HL-60 (cell line): ENCODE measurements at regions not wholly inside any gene's neighbourhood (a gene's known extent, or its start where the extent isn't known, plus 50 kb on each side); places are given as distances from the start of the nearest gene placed in this dataset.

Experiments
- DNase-seq, 2 experiments: peaks; one replicate each; pipeline ENCODE4 v3.0.0-alpha.2; 2010 to 2020; ENCODE audit warnings: low read depth in 1 of 2, low spot score in 1 of 2
- H3K27ac ChIP-seq: fragments of 250-450 bp; sonication (Bioruptor Pico); replicated peaks from 2 replicates; pipeline ENCODE4 v1.5.1; 2020; ENCODE audit warnings: mild to moderate bottlenecking, moderate library complexity
- H3K27me3 ChIP-seq: fragments of 250-450 bp; sonication (Bioruptor Pico); 2 replicates; pipeline ENCODE4 v1.5.1; 2021; ENCODE audit warnings: mild to moderate bottlenecking, moderate library complexity; ENCODE audit not compliant: insufficient read depth, poor library complexity, severe bottlenecking
- H3K4me3 ChIP-seq: replicated peaks from 2 replicates; pipeline ENCODE4 v1.5.1; 2011; ENCODE audit warnings: mild to moderate bottlenecking, control low read depth, low read length; ENCODE audit not compliant: insufficient read depth
- CTCF ChIP-seq: IDR thresholded peaks from one replicate; pipeline ENCODE4 v1.5.1; 2011; ENCODE audit warnings: low read length, control low read depth, inconsistent platforms; ENCODE audit not compliant: insufficient read depth
- GABPA ChIP-seq: IDR thresholded peaks from 2 replicates; pipeline ENCODE4 v1.6.1; 2012; ENCODE audit warnings: low read depth
- POLR2AphosphoS5 ChIP-seq: IDR thresholded peaks from 2 replicates; pipeline ENCODE4 v1.6.1; 2012; ENCODE audit warnings: low read depth
- REST ChIP-seq: IDR thresholded peaks from 2 replicates; pipeline ENCODE4 v1.6.1; 2012; ENCODE audit warnings: low read depth; ENCODE audit not compliant: insufficient replicate concordance
- SPI1 ChIP-seq: IDR thresholded peaks from 2 replicates; pipeline ENCODE4 v1.6.1; 2012; ENCODE audit warnings: low read depth, mild to moderate bottlenecking, borderline replicate concordance

- DNase-seq = no peak
- H3K4me3 ChIP-seq = no peak overlapping the region
- no peak for TF ChIP-seq REST
- no peak for TF ChIP-seq CTCF
- no peak for TF ChIP-seq SPI1
- TF ChIP-seq POLR2AphosphoS5 = no peak
- no peak for TF ChIP-seq GABPA
- H3K27ac ChIP-seq = no peak overlapping the region
- H3K27me3 ChIP-seq = no peaks in the 10 kb centered on the region
Measured at GRCh38 chr13:107275945-107276614, 708.1 kb upstream of the ARGLU1 start.

- H3K27ac ChIP-seq = no peak overlapping the region
- no peak for DNase-seq
- H3K27me3 ChIP-seq = no peaks in the 10 kb centered on the region
- TF ChIP-seq CTCF = no peak
- no peak for TF ChIP-seq REST
- TF ChIP-seq POLR2AphosphoS5 = no peak
- no peak for TF ChIP-seq GABPA
- TF ChIP-seq SPI1 = no peak
- H3K4me3 ChIP-seq = no peak overlapping the region
Measured at GRCh38 chr13:107275312-107275711, 707.4 kb upstream of the ARGLU1 start.

- DNase-seq = no peak
- TF ChIP-seq GABPA = no peak
- no peak for TF ChIP-seq POLR2AphosphoS5
- TF ChIP-seq SPI1 = no peak
- TF ChIP-seq REST = no peak
- no peak for TF ChIP-seq CTCF
- Histone ChIP-seq H3K27ac (no peak overlapping the region), H3K4me3 (no peak overlapping the region), H3K27me3 (no peaks in the 10 kb centered on the region)
Measured at GRCh38 chr13:107271227-107271626, 703.3 kb upstream of the ARGLU1 start.
